H9 (cell line): ENCODE measurements at regions not wholly inside any gene's neighbourhood (a gene's known extent, or its start where the extent isn't known, plus 50 kb on each side); places are given as distances from the start of the nearest gene placed in this dataset.

Experiments
- DNase-seq: peaks from one replicate; pipeline ENCODE4 v3.0.0-alpha.2; 2017
- H2AFZ ChIP-seq: one replicate; pipeline ENCODE4 v1.6.1; 2013; ENCODE audit warnings: mild to moderate bottlenecking, low read length, control low read depth, moderate library complexity
- H2AK5ac ChIP-seq: 2 replicates; pipeline ENCODE4 v1.6.1; 2013; ENCODE audit warnings: low read length, control low read depth, mixed read lengths; ENCODE audit not compliant: insufficient read length
- H2BK120ac ChIP-seq: one replicate; pipeline ENCODE4 v1.6.1; 2013; ENCODE audit warnings: low read depth, mild to moderate bottlenecking, low read length, control low read depth, inconsistent platforms; ENCODE audit not compliant: poor library complexity, severe bottlenecking
- H2BK12ac ChIP-seq: 2 replicates; pipeline ENCODE4 v1.6.1; 2013; ENCODE audit warnings: low read length, control low read depth, mixed read lengths, low read depth; ENCODE audit not compliant: insufficient read length
- H2BK15ac ChIP-seq: 2 replicates; pipeline ENCODE4 v1.6.1; 2013; ENCODE audit warnings: low read depth, low read length, control low read depth
- H2BK20ac ChIP-seq: one replicate; pipeline ENCODE4 v1.6.1; 2013; ENCODE audit warnings: low read depth, mild to moderate bottlenecking, low read length, control low read depth, inconsistent platforms; ENCODE audit not compliant: poor library complexity, severe bottlenecking
- H2BK5ac ChIP-seq: 2 replicates; pipeline ENCODE4 v1.6.1; 2013; ENCODE audit warnings: low read length, control low read depth, mixed read lengths; ENCODE audit not compliant: insufficient read length
- H3K14ac ChIP-seq: 2 replicates; pipeline ENCODE4 v1.6.1; 2013; ENCODE audit warnings: low read length, control low read depth; ENCODE audit not compliant: insufficient read depth
- H3K18ac ChIP-seq: 2 replicates; pipeline ENCODE4 v1.6.1; 2013; ENCODE audit warnings: low read depth, mild to moderate bottlenecking, mixed read lengths, low read length, control low read depth; ENCODE audit not compliant: insufficient read length
- H3K23ac ChIP-seq: 2 replicates; pipeline ENCODE4 v1.6.1; 2013; ENCODE audit warnings: low read length, control low read depth, mixed read lengths, low read depth; ENCODE audit not compliant: insufficient read length
- H3K23me2 ChIP-seq: 2 replicates; pipeline ENCODE4 v1.6.1; 2013; ENCODE audit warnings: low read depth, mild to moderate bottlenecking, mixed read lengths, low read length, control low read depth; ENCODE audit not compliant: insufficient read length, poor library complexity, severe bottlenecking
- H3K27ac ChIP-seq: 2 replicates; pipeline ENCODE4 v1.5.1; 2013; ENCODE audit warnings: low read length, control low read depth, mixed read lengths, low read depth; ENCODE audit not compliant: insufficient read length
- H3K27me3 ChIP-seq: 2 replicates; pipeline ENCODE4 v1.6.1; 2013; ENCODE audit warnings: low read length, control low read depth, inconsistent platforms; ENCODE audit not compliant: insufficient read depth
- H3K4ac ChIP-seq: 2 replicates; pipeline ENCODE4 v1.6.1; 2013; ENCODE audit warnings: low read depth, mild to moderate bottlenecking, control low read depth, inconsistent platforms, low read length, moderate library complexity
- H3K4me1 ChIP-seq: 2 replicates; pipeline ENCODE4 v1.6.1; 2013; ENCODE audit warnings: low read length, control low read depth, inconsistent platforms; ENCODE audit not compliant: insufficient read depth
- H3K4me2 ChIP-seq: 2 replicates; pipeline ENCODE4 v1.6.1; 2013; ENCODE audit warnings: low read length, control low read depth, mixed read lengths; ENCODE audit not compliant: insufficient read length, insufficient read depth
- H3K56ac ChIP-seq: 2 replicates; pipeline ENCODE4 v1.6.1; 2013; ENCODE audit warnings: low read depth, mild to moderate bottlenecking, mixed read lengths, low read length, control low read depth; ENCODE audit not compliant: insufficient read length
- H3K79me1 ChIP-seq: 2 replicates; pipeline ENCODE4 v1.6.1; 2013; ENCODE audit warnings: low read depth, mild to moderate bottlenecking, moderate library complexity, low read length, control low read depth, inconsistent platforms; ENCODE audit not compliant: insufficient read depth, poor library complexity, severe bottlenecking
- H3K79me2 ChIP-seq: 2 replicates; pipeline ENCODE4 v1.6.1; 2013; ENCODE audit warnings: low read length, control low read depth, inconsistent platforms; ENCODE audit not compliant: insufficient read depth
- H3K9ac ChIP-seq: 2 replicates; pipeline ENCODE4 v1.6.1; 2013; ENCODE audit warnings: low read length, control low read depth, mixed read lengths; ENCODE audit not compliant: insufficient read length; ENCODE audit errors: extremely low read depth
- H3K9me3 ChIP-seq: one replicate; pipeline ENCODE4 v1.6.1; 2013; ENCODE audit warnings: low read depth, low read length, inconsistent platforms; ENCODE audit not compliant: control insufficient read depth
- H3T11ph ChIP-seq: one replicate; pipeline ENCODE4 v1.6.1; 2013; ENCODE audit warnings: mild to moderate bottlenecking, low read length, control low read depth, inconsistent platforms
- H4K20me1 ChIP-seq: one replicate; pipeline ENCODE4 v1.6.1; 2013; ENCODE audit not compliant: control insufficient read depth, insufficient read length, insufficient read depth
- H4K5ac ChIP-seq: 2 replicates; pipeline ENCODE4 v1.6.1; 2013; ENCODE audit warnings: low read depth, mild to moderate bottlenecking, mixed read lengths, low read length, control low read depth; ENCODE audit not compliant: insufficient read length
- H4K8ac ChIP-seq: replicated peaks from 2 replicates; pipeline ENCODE4 v1.6.1; 2013; ENCODE audit warnings: low read length, control low read depth, mixed read lengths, low read depth; ENCODE audit not compliant: insufficient read length
- H4K91ac ChIP-seq: 2 replicates; pipeline ENCODE4 v1.6.1; 2013; ENCODE audit warnings: low read depth, mild to moderate bottlenecking, moderate library complexity, mixed read lengths, low read length, control low read depth; ENCODE audit not compliant: insufficient read length
- H3K27ac Mint-ChIP-seq, 3 experiments: 2 replicates in 2 of 3; 3 replicates in 1 of 3; pipeline ENCODE4 v1.8.0; 2020 to 2021; ENCODE audit warnings: mixed read lengths in 3 of 3, mild to moderate bottlenecking in 1 of 3, moderate library complexity in 1 of 3
- H3K27me3 Mint-ChIP-seq: 2 replicates; pipeline ENCODE4 v1.8.0; 2021; ENCODE audit warnings: low read depth, mild to moderate bottlenecking, moderate library complexity, mixed read lengths
- H3K36me3 Mint-ChIP-seq, 3 experiments: 2 replicates in 2 of 3; 3 replicates in 1 of 3; pipeline ENCODE4 v1.8.0; 2020 to 2021; ENCODE audit warnings: low read depth in 3 of 3, mixed read lengths in 3 of 3; ENCODE audit not compliant: insufficient read depth in 1 of 3
- H3K4me1 Mint-ChIP-seq, 2 experiments: 2 replicates each; pipeline ENCODE4 v1.8.0; 2020; ENCODE audit warnings: mixed read lengths in 2 of 2
- H3K4me3 Mint-ChIP-seq, 2 experiments: 2 replicates in 1 of 2; 3 replicates in 1 of 2; pipeline ENCODE4 v1.8.0; 2020 to 2021; ENCODE audit warnings: mild to moderate bottlenecking in 2 of 2, mixed read lengths in 2 of 2, moderate library complexity in 1 of 2
- H3K9me3 Mint-ChIP-seq, 2 experiments: 2 replicates in 1 of 2; 3 replicates in 1 of 2; pipeline ENCODE4 v1.8.0; 2020; ENCODE audit warnings: mild to moderate bottlenecking in 2 of 2, mixed read lengths in 2 of 2, moderate library complexity in 1 of 2
- WGBS: extraction: QIAGEN DNeasy Blood & Tissue Kit; methylation state at CpG from one replicate; pipeline ENCODE4 v1.1.7; 2013; ENCODE audit warnings: missing lambda C conversion rate, low lambda C conversion rate, mixed read lengths; ENCODE audit not compliant: insufficient read length; ENCODE audit errors: extremely low coverage; 5-methylcytosine and 5-hydroxymethylcytosine counted together
- TF ChIP-seq, protein P1 (sequence below): fragments of 200-600 bp; sonication (generic); conservative IDR thresholded peaks from 3 replicates; pipeline ENCODE4 v1.8.0; 2021; ENCODE audit warnings: antibody characterized with exemption, mild to moderate bottlenecking

DNA sequence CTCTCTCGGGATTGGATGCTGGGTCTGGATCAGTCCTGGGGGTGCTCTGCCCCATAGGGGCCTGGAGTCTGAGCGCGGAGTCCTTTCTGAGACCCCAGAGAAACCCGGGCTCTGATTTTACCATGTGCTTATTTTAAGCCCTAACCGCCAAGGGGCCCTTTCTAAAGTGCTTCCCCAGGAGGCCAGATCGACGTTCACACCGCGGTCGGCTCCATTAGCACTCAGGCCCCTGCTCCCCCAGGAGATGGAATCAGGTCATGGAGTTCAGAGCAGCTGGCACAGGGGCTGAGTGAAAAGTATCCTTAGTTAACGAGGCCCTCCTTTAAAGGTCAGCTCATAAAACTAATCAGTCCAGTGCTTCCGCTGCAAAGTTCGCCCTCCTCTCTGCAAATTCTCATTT lies 159.4 kb upstream of the COBL start:
- H2BK5ac ChIP-seq = no peak overlapping the region
- Mint-ChIP-seq H3K4me3 (no peak overlapping the region), H3K4me1 (peaks cover 12% of the 10 kb centered on the region in 2 experiments), H3K9me3 (no peaks in the 10 kb centered on the region), H3K36me3 (no peaks in the 10 kb centered on the region; a peak in 1 of 7 replicates), H3K27ac (no peak overlapping the region), H3K27me3 (peaks cover 24% of the 10 kb centered on the region)
- no peak overlapping the region for H2AK5ac ChIP-seq
- H4K5ac ChIP-seq = no peak overlapping the region
- no peak overlapping the region for H3T11ph ChIP-seq
- no peak overlapping the region for H3K4me2 ChIP-seq
- H4K91ac ChIP-seq = no peak overlapping the region
- no peak overlapping the region for H3K23ac ChIP-seq
- no peak overlapping the region for H4K8ac ChIP-seq
- peaks cover 2% of the 10 kb centered on the region for H4K20me1 ChIP-seq
- H3K9me3 ChIP-seq = no peaks in the 10 kb centered on the region
- TF ChIP-seq, protein P1, sequence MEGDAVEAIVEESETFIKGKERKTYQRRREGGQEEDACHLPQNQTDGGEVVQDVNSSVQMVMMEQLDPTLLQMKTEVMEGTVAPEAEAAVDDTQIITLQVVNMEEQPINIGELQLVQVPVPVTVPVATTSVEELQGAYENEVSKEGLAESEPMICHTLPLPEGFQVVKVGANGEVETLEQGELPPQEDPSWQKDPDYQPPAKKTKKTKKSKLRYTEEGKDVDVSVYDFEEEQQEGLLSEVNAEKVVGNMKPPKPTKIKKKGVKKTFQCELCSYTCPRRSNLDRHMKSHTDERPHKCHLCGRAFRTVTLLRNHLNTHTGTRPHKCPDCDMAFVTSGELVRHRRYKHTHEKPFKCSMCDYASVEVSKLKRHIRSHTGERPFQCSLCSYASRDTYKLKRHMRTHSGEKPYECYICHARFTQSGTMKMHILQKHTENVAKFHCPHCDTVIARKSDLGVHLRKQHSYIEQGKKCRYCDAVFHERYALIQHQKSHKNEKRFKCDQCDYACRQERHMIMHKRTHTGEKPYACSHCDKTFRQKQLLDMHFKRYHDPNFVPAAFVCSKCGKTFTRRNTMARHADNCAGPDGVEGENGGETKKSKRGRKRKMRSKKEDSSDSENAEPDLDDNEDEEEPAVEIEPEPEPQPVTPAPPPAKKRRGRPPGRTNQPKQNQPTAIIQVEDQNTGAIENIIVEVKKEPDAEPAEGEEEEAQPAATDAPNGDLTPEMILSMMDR = no peak
- H3K56ac ChIP-seq = no peak overlapping the region
- no peaks in the 10 kb centered on the region for H3K79me1 ChIP-seq
- no peak overlapping the region for H3K27ac ChIP-seq
- H3K4ac ChIP-seq = no peak overlapping the region
- no peak overlapping the region for H3K18ac ChIP-seq
- H3K4me1 ChIP-seq = no peaks in the 10 kb centered on the region
- peaks cover 5% of the 10 kb centered on the region for H3K23me2 ChIP-seq
- WGBS = no CpG with 5 or more reads among the region's 13 CpGs
- no peak overlapping the region for H2AFZ ChIP-seq
- no peak for DNase-seq
- H2BK120ac ChIP-seq = no peak overlapping the region
- H2BK12ac ChIP-seq = no peak overlapping the region
- H3K9ac ChIP-seq = no peak overlapping the region
- H2BK20ac ChIP-seq = no peak overlapping the region
- H3K27me3 ChIP-seq = no peaks in the 10 kb centered on the region; the same call in 1 of the 2 replicates
- H2BK15ac ChIP-seq = no peak overlapping the region
- H3K79me2 ChIP-seq = no peaks in the 10 kb centered on the region
- H3K14ac ChIP-seq = no peak overlapping the region
